ENCODE measurements at regions not wholly inside any gene's neighbourhood (a gene's known extent, or its start where the extent isn't known, plus 50 kb on each side); places are given as distances from the start of the nearest gene placed in this dataset.

- Mint-ChIP-seq H3K36me3 (ENCODE audit: low read depth) (no peaks in the 10 kb centered on the region), H3K9me3 (no peaks in the 10 kb centered on the region), H3K27me3 (ENCODE audit: insufficient read depth) (no peaks in the 10 kb centered on the region), H3K27ac (no peak overlapping the region), H3K4me1 (no peaks in the 10 kb centered on the region), H3K4me3 (no peak overlapping the region)
- Histone ChIP-seq H3K36me3 (ENCODE audit: control insufficient read depth, insufficient read depth, low read length) (no peaks in the 10 kb centered on the region), H3K9ac (ENCODE audit: extremely low read depth, low read length, poor library complexity, severe bottlenecking) (no peak overlapping the region), H3K4me1 (ENCODE audit: control insufficient read depth, insufficient read depth, low read length) (no peaks in the 10 kb centered on the region), H3K4me3 (ENCODE audit: low read length) (no peak overlapping the region), H3K27me3 (ENCODE audit: control insufficient read depth, insufficient read depth, low read length, poor library complexity, severe bottlenecking) (no peaks in the 10 kb centered on the region), H3K9me3 (ENCODE audit: control insufficient read depth, low read length) (no peaks in the 10 kb centered on the region), H3K27ac (ENCODE audit: low read depth, low read length) (no peak overlapping the region)
- TF ChIP-seq, protein P1, sequence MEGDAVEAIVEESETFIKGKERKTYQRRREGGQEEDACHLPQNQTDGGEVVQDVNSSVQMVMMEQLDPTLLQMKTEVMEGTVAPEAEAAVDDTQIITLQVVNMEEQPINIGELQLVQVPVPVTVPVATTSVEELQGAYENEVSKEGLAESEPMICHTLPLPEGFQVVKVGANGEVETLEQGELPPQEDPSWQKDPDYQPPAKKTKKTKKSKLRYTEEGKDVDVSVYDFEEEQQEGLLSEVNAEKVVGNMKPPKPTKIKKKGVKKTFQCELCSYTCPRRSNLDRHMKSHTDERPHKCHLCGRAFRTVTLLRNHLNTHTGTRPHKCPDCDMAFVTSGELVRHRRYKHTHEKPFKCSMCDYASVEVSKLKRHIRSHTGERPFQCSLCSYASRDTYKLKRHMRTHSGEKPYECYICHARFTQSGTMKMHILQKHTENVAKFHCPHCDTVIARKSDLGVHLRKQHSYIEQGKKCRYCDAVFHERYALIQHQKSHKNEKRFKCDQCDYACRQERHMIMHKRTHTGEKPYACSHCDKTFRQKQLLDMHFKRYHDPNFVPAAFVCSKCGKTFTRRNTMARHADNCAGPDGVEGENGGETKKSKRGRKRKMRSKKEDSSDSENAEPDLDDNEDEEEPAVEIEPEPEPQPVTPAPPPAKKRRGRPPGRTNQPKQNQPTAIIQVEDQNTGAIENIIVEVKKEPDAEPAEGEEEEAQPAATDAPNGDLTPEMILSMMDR (conservative IDR thresholded peaks at IDR 0.05): no peak
- WGBS, 2 experiments (ENCODE audit: insufficient coverage in 1 of 2, insufficient read length in 1 of 2): 85 to 100% methylated on average over 4 to 8 of the region's 8 CpGs
- no peak for DNase-seq
Measured at GRCh38 chr2:223161873-223162458, 110.0 kb downstream of the KCNE4 start.

- WGBS, 2 experiments (ENCODE audit: insufficient coverage in 1 of 2, insufficient read length in 1 of 2): 67 to 95% methylated on average over 1 to 2 of the region's 2 CpGs
- Histone ChIP-seq H3K9me3 (ENCODE audit: control insufficient read depth, low read length) (no peaks in the 10 kb centered on the region), H3K4me3 (ENCODE audit: low read length) (no peak overlapping the region), H3K36me3 (ENCODE audit: control insufficient read depth, insufficient read depth, low read length) (no peaks in the 10 kb centered on the region), H3K27ac (ENCODE audit: low read depth, low read length) (no peak overlapping the region), H3K9ac (ENCODE audit: extremely low read depth, low read length, poor library complexity, severe bottlenecking) (no peak overlapping the region), H3K27me3 (ENCODE audit: control insufficient read depth, insufficient read depth, low read length, poor library complexity, severe bottlenecking) (no peaks in the 10 kb centered on the region), H3K4me1 (ENCODE audit: control insufficient read depth, insufficient read depth, low read length) (no peaks in the 10 kb centered on the region)
- DNase-seq: no peak
- no peak overlapping the region for H3K27ac Mint-ChIP-seq
- H3K9me3 Mint-ChIP-seq: peaks cover 4% of the 10 kb centered on the region
- TF ChIP-seq, protein P1 (conservative IDR thresholded peaks at IDR 0.05): no peak
- H3K27me3 Mint-ChIP-seq (ENCODE audit: insufficient read depth): no peaks in the 10 kb centered on the region
- no peak overlapping the region for H3K4me3 Mint-ChIP-seq
- H3K4me1 Mint-ChIP-seq: peaks cover 5% of the 10 kb centered on the region
- no peaks in the 10 kb centered on the region for H3K36me3 Mint-ChIP-seq (ENCODE audit: low read depth)
Measured at GRCh38 chr2:223165423-223166214, 113.6 kb downstream of the KCNE4 start.

- Mint-ChIP-seq H3K9me3 (peaks cover 4% of the 10 kb centered on the region), H3K27ac (no peak overlapping the region), H3K27me3 (ENCODE audit: insufficient read depth) (no peaks in the 10 kb centered on the region), H3K4me3 (no peak overlapping the region), H3K4me1 (peaks cover 5% of the 10 kb centered on the region), H3K36me3 (ENCODE audit: low read depth) (no peaks in the 10 kb centered on the region)
- H3K27ac ChIP-seq (ENCODE audit: low read depth, low read length): no peak overlapping the region
- no peak for DNase-seq
- H3K4me1 ChIP-seq (ENCODE audit: control insufficient read depth, insufficient read depth, low read length): no peaks in the 10 kb centered on the region
- no peak overlapping the region for H3K4me3 ChIP-seq (ENCODE audit: low read length)
- H3K36me3 ChIP-seq (ENCODE audit: control insufficient read depth, insufficient read depth, low read length): no peaks in the 10 kb centered on the region
- no peaks in the 10 kb centered on the region for H3K9me3 ChIP-seq (ENCODE audit: control insufficient read depth, low read length)
- H3K9ac ChIP-seq (ENCODE audit: extremely low read depth, low read length, poor library complexity, severe bottlenecking): no peak overlapping the region
- TF ChIP-seq, protein P1 (conservative IDR thresholded peaks at IDR 0.05): no peak
- H3K27me3 ChIP-seq (ENCODE audit: control insufficient read depth, insufficient read depth, low read length, poor library complexity, severe bottlenecking): no peaks in the 10 kb centered on the region
Measured at GRCh38 chr2:223166215-223166493, 114.2 kb downstream of the KCNE4 start.
